Loucy (cell line): ENCODE measurements at regions not wholly inside any gene's neighbourhood (a gene's known extent, or its start where the extent isn't known, plus 50 kb on each side); places are given as distances from the start of the nearest gene placed in this dataset.
"Not testable (repeated sequence)": the region's sequence is repeated elsewhere in the genome, so short reads cannot be mapped to it uniquely, and the experiment has no call there.

ENCODE experiments used
- H2AFZ ChIP-seq: fragments of 200-600 bp; sonication (generic); 2 replicates; pipeline ENCODE4 v1.6.0; 2016; ENCODE audit warnings: antibody characterized with exemption, mild to moderate bottlenecking, low read length, moderate library complexity
- H3F3A ChIP-seq: fragments of 200-600 bp; 2 replicates; pipeline ENCODE4 v1.6.0; 2016; ENCODE audit warnings: antibody characterized with exemption, low read depth, mild to moderate bottlenecking
- H3K27me3 ChIP-seq: fragments of 200-600 bp; sonication (generic); 2 replicates; pipeline ENCODE4 v1.6.1; 2014; ENCODE audit warnings: low read length, mild to moderate bottlenecking; ENCODE audit not compliant: insufficient read depth, poor library complexity, severe bottlenecking
- H3K36me3 ChIP-seq: fragments of 200-600 bp; sonication (generic); 2 replicates; pipeline ENCODE4 v1.6.1; 2016; ENCODE audit warnings: low read length; ENCODE audit not compliant: insufficient read depth
- H3K4me1 ChIP-seq: fragments of 200-600 bp; sonication (generic); 2 replicates; pipeline ENCODE4 v1.5.1; 2014; ENCODE audit warnings: low read length, mild to moderate bottlenecking; ENCODE audit not compliant: insufficient read depth, poor library complexity, severe bottlenecking
- H3K4me2 ChIP-seq: fragments of 200-600 bp; sonication (generic); 2 replicates; pipeline ENCODE4 v1.6.0; 2014; ENCODE audit warnings: antibody characterized with exemption, low read length, low read depth, mild to moderate bottlenecking; ENCODE audit not compliant: poor library complexity, severe bottlenecking
- H3K4me3 ChIP-seq: fragments of 200-600 bp; sonication (generic); 2 replicates; pipeline ENCODE4 v1.5.1; 2014; ENCODE audit warnings: low read length, mild to moderate bottlenecking, mixed read lengths; ENCODE audit not compliant: poor library complexity, severe bottlenecking
- H3K79me2 ChIP-seq: fragments of 200-600 bp; sonication (generic); 2 replicates; pipeline ENCODE4 v1.6.1; 2014; ENCODE audit warnings: low read length; ENCODE audit not compliant: insufficient read depth
- H3K9ac ChIP-seq: fragments of 200-600 bp; sonication (generic); 2 replicates; pipeline ENCODE4 v1.6.0; 2014; ENCODE audit warnings: mild to moderate bottlenecking, low read depth, low read length, moderate library complexity; ENCODE audit not compliant: poor library complexity, severe bottlenecking
- H3K9me2 ChIP-seq: fragments of 200-600 bp; sonication (generic); replicated peaks from 2 replicates; pipeline ENCODE4 v1.6.1; 2016; ENCODE audit warnings: low read depth, low read length, mixed read lengths
- H3K9me3 ChIP-seq: fragments of 200-600 bp; sonication (generic); 2 replicates; pipeline ENCODE4 v1.6.1; 2014; ENCODE audit warnings: mild to moderate bottlenecking, antibody characterized with exemption, low read length, low read depth; ENCODE audit not compliant: insufficient read depth
- H4K20me1 ChIP-seq: fragments of 200-600 bp; sonication (generic); 2 replicates; pipeline ENCODE4 v1.6.0; 2014; ENCODE audit warnings: antibody characterized with exemption, low read length, mild to moderate bottlenecking; ENCODE audit not compliant: insufficient read depth, poor library complexity, severe bottlenecking
- CTCF ChIP-seq: fragments of 200-600 bp; sonication (generic); conservative IDR thresholded peaks from 2 replicates; pipeline ENCODE4 v1.5.1; 2014; ENCODE audit warnings: mild to moderate bottlenecking, antibody characterized with exemption, low read length
- EZH2phosphoT487 ChIP-seq: fragments of 200-600 bp; IDR thresholded peaks from 2 replicates; pipeline ENCODE4 v1.6.1; 2018; ENCODE audit warnings: antibody characterized with exemption, mild to moderate bottlenecking, moderate library complexity, borderline replicate concordance

GRCh38 chr7:108650467-108650866 is 80.8 kb downstream of the DNAJB9 start:
- TF ChIP-seq CTCF = no peak
- TF ChIP-seq EZH2phosphoT487 = no peak

GRCh38 chr7:108652886-108653285 is 83.2 kb downstream of the DNAJB9 start:
- TF ChIP-seq EZH2phosphoT487 (no peak), CTCF (no peak)
- H3K36me3 ChIP-seq = no peaks in the 10 kb centered on the region

More at GRCh38 chr7:108650467-108650866, 80.8 kb downstream of the DNAJB9 start:
- H3K36me3 ChIP-seq = no peaks in the 10 kb centered on the region
- H3K4me3 ChIP-seq = no peak overlapping the region
- no peak overlapping the region for H3K9ac ChIP-seq
- no peak overlapping the region for H2AFZ ChIP-seq
- H3K9me2 ChIP-seq = no peaks in the 10 kb centered on the region
- H3K4me1 ChIP-seq = no peaks in the 10 kb centered on the region
- no peaks in the 10 kb centered on the region for H4K20me1 ChIP-seq
- H3K27me3 ChIP-seq = no peaks in the 10 kb centered on the region
- H3K9me3 ChIP-seq = no peaks in the 10 kb centered on the region
- H3K79me2 ChIP-seq = no peaks in the 10 kb centered on the region
- H3F3A ChIP-seq = no peaks in the 10 kb centered on the region
- H3K4me2 ChIP-seq = no peak overlapping the region

GRCh38 chr7:108653526-108653925 is 83.9 kb downstream of the DNAJB9 start:
- Histone ChIP-seq H3K36me3 (no peaks in the 10 kb centered on the region), H3K4me3 (no peak overlapping the region), H3K4me1 (no peaks in the 10 kb centered on the region), H3K4me2 (no peak overlapping the region), H3K9me2 (no peaks in the 10 kb centered on the region), H3F3A (no peaks in the 10 kb centered on the region), H3K27me3 (no peaks in the 10 kb centered on the region), H4K20me1 (no peaks in the 10 kb centered on the region), H3K79me2 (no peaks in the 10 kb centered on the region), H3K9me3 (no peaks in the 10 kb centered on the region), H2AFZ (no peak overlapping the region), H3K9ac (no peak overlapping the region)
- TF ChIP-seq CTCF (no peak), EZH2phosphoT487 (no peak)

More at GRCh38 chr7:108652886-108653285, 83.2 kb downstream of the DNAJB9 start:
- H3K79me2 ChIP-seq = no peaks in the 10 kb centered on the region
- H3K4me2 ChIP-seq = no peak overlapping the region
- no peaks in the 10 kb centered on the region for H3K9me3 ChIP-seq
- no peaks in the 10 kb centered on the region for H3K4me1 ChIP-seq
- no peaks in the 10 kb centered on the region for H4K20me1 ChIP-seq
- no peak overlapping the region for H2AFZ ChIP-seq
- H3K9ac ChIP-seq = no peak overlapping the region
- H3K9me2 ChIP-seq = no peaks in the 10 kb centered on the region
- H3K27me3 ChIP-seq = no peaks in the 10 kb centered on the region
- no peaks in the 10 kb centered on the region for H3F3A ChIP-seq
- no peak overlapping the region for H3K4me3 ChIP-seq

GRCh38 chr7:108657140-108657726 is 87.6 kb downstream of the DNAJB9 start:
- not testable (repeated sequence) for H3K4me3 ChIP-seq, H3K9me3 ChIP-seq, H2AFZ ChIP-seq, H4K20me1 ChIP-seq, H3K9ac ChIP-seq, H3K9me2 ChIP-seq, H3K4me1 ChIP-seq, H3K79me2 ChIP-seq, H3K4me2 ChIP-seq, H3K27me3 ChIP-seq, H3F3A ChIP-seq, H3K36me3 ChIP-seq
